GM12891 (cell line): ENCODE measurements at regions not wholly inside any gene's neighbourhood (a gene's known extent, or its start where the extent isn't known, plus 50 kb on each side); places are given as distances from the start of the nearest gene placed in this dataset.

Experiments
- POLR2A ChIP-seq: IDR thresholded peaks from 2 replicates; pipeline ENCODE4 v1.6.1; 2011; ENCODE audit warnings: low read depth, low read length, control low read depth
- POLR2AphosphoS5 ChIP-seq: IDR thresholded peaks from 2 replicates; pipeline ENCODE4 v1.6.1; 2011; ENCODE audit warnings: low read depth, low read length, control low read depth
- POU2F2 ChIP-seq: IDR thresholded peaks from 2 replicates; pipeline ENCODE4 v1.6.1; 2011; ENCODE audit warnings: low read depth, mild to moderate bottlenecking, control low read depth, low read length, moderate library complexity
- SPI1 ChIP-seq: IDR thresholded peaks from 2 replicates; pipeline ENCODE4 v1.6.1; 2011; ENCODE audit warnings: low read depth, low read length, control low read depth
- TAF1 ChIP-seq: IDR thresholded peaks from 2 replicates; pipeline ENCODE4 v1.6.1; 2011; ENCODE audit warnings: low read depth, low read length, control low read depth

- TF ChIP-seq POLR2AphosphoS5 (no peak), TAF1 (no peak), POLR2A (no peak), SPI1 (no peak), POU2F2 (no peak)
Measured at GRCh38 chr5:5968981-5969380, 409.4 kb downstream of the MED10 start.
